Esophagus muscularis mucosa (tissue), 4 donors: ENCODE measurements at regions not wholly inside any gene's neighbourhood (a gene's known extent, or its start where the extent isn't known, plus 50 kb on each side); places are given as distances from the start of the nearest gene placed in this dataset.

ENCODE experiments used
- DNase-seq: peaks from one replicate; pipeline ENCODE4 v3.0.0-alpha.2; 2017; ENCODE audit errors: extremely low spot score
- H3K27ac ChIP-seq, 4 donors: fragments of 200-600 bp; sonication (generic); replicated peaks in 1 of 4; 1 replicate in 3 of 4; 2 replicates in 1 of 4; pipeline ENCODE4 v1.5.1; 2016 to 2019; ENCODE audit warnings: mild to moderate bottlenecking in 1 of 4
- H3K27me3 ChIP-seq, 4 donors: fragments of 200-600 bp; sonication (generic); one replicate each; pipeline versions ENCODE4 v1.5.1 to v1.6.0; 2016 to 2019
- H3K36me3 ChIP-seq, 4 donors: fragments of 200-600 bp; sonication (generic); one replicate each; pipeline ENCODE4 v1.5.1; 2016 to 2019
- H3K4me1 ChIP-seq, 4 donors: fragments of 200-600 bp; sonication (generic); one replicate each; pipeline ENCODE4 v1.5.1; 2016 to 2019
- H3K4me3 ChIP-seq, 4 donors: fragments of 200-600 bp; sonication (generic); 1 replicate in 2 of 4; 2 replicates in 2 of 4; pipeline ENCODE4 v1.5.1; 2016 to 2019; ENCODE audit warnings: mild to moderate bottlenecking in 4 of 4, moderate library complexity in 1 of 4
- H3K9me3 ChIP-seq, 4 donors: fragments of 200-600 bp; sonication (generic); 1 replicate in 3 of 4; 2 replicates in 1 of 4; pipeline ENCODE4 v1.5.1; 2016 to 2019
- EP300 ChIP-seq: sonication (generic); formaldehyde crosslinking; IDR thresholded peaks from one replicate; pipeline ENCODE4 v1.6.1; 2017; ENCODE audit warnings: antibody characterized with exemption
- POLR2A ChIP-seq: fragments of 450-650 bp; IDR thresholded peaks from one replicate; pipeline ENCODE4 v1.6.1; 2017; ENCODE audit warnings: antibody characterized with exemption, moderate library complexity, mild to moderate bottlenecking, low read depth
- POLR2AphosphoS5 ChIP-seq, 2 donors: sonication (generic); formaldehyde crosslinking; IDR thresholded peaks; one replicate each; pipeline ENCODE4 v1.6.1; 2017; ENCODE audit warnings: antibody characterized with exemption in 2 of 2
- WGBS: methylation state at CpG from one replicate; pipeline ENCODE4 v1.1.5; 2018; 5-methylcytosine and 5-hydroxymethylcytosine counted together
- intact Hi-C: fragments of 100-400 bp; cut with DNase I; formaldehyde crosslinking; loops from one replicate; pipeline ENCODE4 v1.15.1; 2023
- TF ChIP-seq, protein P1 (sequence below), 3 experiments: fragments of 200-600 bp in 2 of 3; fragments of 450-650 bp in 1 of 3; sonication (generic) in 2 of 3; IDR thresholded peaks; one replicate each; pipeline ENCODE4 v1.5.1; 2017 to 2019; ENCODE audit warnings: antibody characterized with exemption in 3 of 3, mild to moderate bottlenecking in 2 of 3, moderate library complexity in 1 of 3

GRCh38 chr9:99699396-99699795, 122.3 kb upstream of the NR4A3 start:
- H3K36me3 ChIP-seq = no peaks in the 10 kb centered on the region
- 95% methylated on average over 3 of the region's 3 CpGs for WGBS
- no peak for DNase-seq
- no peaks in the 10 kb centered on the region for H3K27me3 ChIP-seq
- no peak overlapping the region for H3K4me3 ChIP-seq
- peaks cover 0 to 7% (median 3%) of the 10 kb centered on the region in 4 donors for H3K9me3 ChIP-seq
- TF ChIP-seq, protein P1, sequence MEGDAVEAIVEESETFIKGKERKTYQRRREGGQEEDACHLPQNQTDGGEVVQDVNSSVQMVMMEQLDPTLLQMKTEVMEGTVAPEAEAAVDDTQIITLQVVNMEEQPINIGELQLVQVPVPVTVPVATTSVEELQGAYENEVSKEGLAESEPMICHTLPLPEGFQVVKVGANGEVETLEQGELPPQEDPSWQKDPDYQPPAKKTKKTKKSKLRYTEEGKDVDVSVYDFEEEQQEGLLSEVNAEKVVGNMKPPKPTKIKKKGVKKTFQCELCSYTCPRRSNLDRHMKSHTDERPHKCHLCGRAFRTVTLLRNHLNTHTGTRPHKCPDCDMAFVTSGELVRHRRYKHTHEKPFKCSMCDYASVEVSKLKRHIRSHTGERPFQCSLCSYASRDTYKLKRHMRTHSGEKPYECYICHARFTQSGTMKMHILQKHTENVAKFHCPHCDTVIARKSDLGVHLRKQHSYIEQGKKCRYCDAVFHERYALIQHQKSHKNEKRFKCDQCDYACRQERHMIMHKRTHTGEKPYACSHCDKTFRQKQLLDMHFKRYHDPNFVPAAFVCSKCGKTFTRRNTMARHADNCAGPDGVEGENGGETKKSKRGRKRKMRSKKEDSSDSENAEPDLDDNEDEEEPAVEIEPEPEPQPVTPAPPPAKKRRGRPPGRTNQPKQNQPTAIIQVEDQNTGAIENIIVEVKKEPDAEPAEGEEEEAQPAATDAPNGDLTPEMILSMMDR (IDR thresholded peaks at IDR 0.05) = no peak
- TF ChIP-seq POLR2AphosphoS5 (IDR thresholded peaks at IDR 0.05) = no peak
- TF ChIP-seq EP300 = no peak
- TF ChIP-seq POLR2A = no peak
- no peaks in the 10 kb centered on the region for H3K4me1 ChIP-seq
- intact Hi-C loops = no loop called here
- H3K27ac ChIP-seq = no peak overlapping the region

DNA sequence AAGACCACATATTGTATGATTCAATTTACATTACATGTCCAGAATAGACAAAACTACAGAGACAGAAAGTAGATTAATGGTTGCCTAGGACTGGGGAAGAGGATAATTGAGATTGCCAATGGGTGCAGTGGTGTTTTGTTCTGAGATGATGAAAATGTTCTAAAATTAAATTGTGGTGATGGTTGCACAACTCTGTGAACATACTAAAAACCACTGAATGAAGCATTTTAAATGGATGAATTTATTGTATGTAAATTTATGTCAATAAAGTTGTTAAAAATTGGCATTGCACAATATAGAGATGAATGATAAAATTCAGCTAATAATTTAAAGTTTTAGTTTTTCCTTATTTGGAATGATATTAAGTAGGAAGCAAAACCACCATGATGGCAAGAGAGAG, 109.5 kb upstream of the NR4A3 start:
- no peak for DNase-seq
- intact Hi-C loops = no loop called here
- no peak overlapping the region for H3K27ac ChIP-seq
- H3K9me3 ChIP-seq = no peaks in the 10 kb centered on the region
- H3K27me3 ChIP-seq = no peaks in the 10 kb centered on the region
- no peaks in the 10 kb centered on the region for H3K36me3 ChIP-seq
- no peak overlapping the region for H3K4me3 ChIP-seq
- H3K4me1 ChIP-seq = no peaks in the 10 kb centered on the region
- TF ChIP-seq POLR2A (no peak), EP300 (no peak), POLR2AphosphoS5 (IDR thresholded peaks at IDR 0.05) (no peak)

GRCh38 chr9:99713838-99714306, 107.8 kb upstream of the NR4A3 start:
- Histone ChIP-seq H3K4me3 (no peak overlapping the region), H3K27me3 (no peaks in the 10 kb centered on the region), H3K27ac (no peak overlapping the region), H3K4me1 (no peaks in the 10 kb centered on the region), H3K36me3 (no peaks in the 10 kb centered on the region), H3K9me3 (no peaks in the 10 kb centered on the region)
- DNase-seq = no peak
- 95% methylated on average over 3 of the region's 3 CpGs for WGBS
- intact Hi-C loops = no loop called here
- TF ChIP-seq EP300 (no peak), POLR2AphosphoS5 (IDR thresholded peaks at IDR 0.05) (no peak), POLR2A (no peak)
- TF ChIP-seq, protein P1 (IDR thresholded peaks at IDR 0.05) = no peak

DNA sequence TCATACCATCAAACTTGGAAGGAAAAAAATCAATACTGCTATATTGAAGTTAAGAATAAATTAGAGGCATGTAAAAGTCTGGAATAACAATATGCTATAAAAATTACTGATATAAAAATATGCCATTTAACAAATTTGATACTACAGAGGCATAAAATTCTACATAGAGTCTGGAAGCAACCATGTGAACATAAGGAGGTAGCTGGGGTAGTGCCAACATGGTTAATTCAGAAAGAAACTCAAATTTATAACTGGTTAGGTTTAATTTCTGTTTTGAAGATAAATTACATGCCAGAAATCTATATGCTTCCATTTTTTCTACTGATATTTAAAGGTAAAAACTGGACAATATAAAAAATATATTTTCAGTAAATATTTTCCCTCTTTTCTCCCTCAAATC, 103.1 kb upstream of the NR4A3 start:
- no peak for DNase-seq
- no peaks in the 10 kb centered on the region for H3K9me3 ChIP-seq
- no peaks in the 10 kb centered on the region for H3K27me3 ChIP-seq
- no peak overlapping the region for H3K4me3 ChIP-seq
- TF ChIP-seq POLR2A (no peak), POLR2AphosphoS5 (IDR thresholded peaks at IDR 0.05) (no peak), EP300 (no peak)
- TF ChIP-seq, protein P1 (IDR thresholded peaks at IDR 0.05) = no peak
- no peak overlapping the region for H3K27ac ChIP-seq
- no peaks in the 10 kb centered on the region for H3K36me3 ChIP-seq
- intact Hi-C loops = no loop called here
- H3K4me1 ChIP-seq = peaks cover 0 to 7% (median 0%) of the 10 kb centered on the region in 4 donors

DNA sequence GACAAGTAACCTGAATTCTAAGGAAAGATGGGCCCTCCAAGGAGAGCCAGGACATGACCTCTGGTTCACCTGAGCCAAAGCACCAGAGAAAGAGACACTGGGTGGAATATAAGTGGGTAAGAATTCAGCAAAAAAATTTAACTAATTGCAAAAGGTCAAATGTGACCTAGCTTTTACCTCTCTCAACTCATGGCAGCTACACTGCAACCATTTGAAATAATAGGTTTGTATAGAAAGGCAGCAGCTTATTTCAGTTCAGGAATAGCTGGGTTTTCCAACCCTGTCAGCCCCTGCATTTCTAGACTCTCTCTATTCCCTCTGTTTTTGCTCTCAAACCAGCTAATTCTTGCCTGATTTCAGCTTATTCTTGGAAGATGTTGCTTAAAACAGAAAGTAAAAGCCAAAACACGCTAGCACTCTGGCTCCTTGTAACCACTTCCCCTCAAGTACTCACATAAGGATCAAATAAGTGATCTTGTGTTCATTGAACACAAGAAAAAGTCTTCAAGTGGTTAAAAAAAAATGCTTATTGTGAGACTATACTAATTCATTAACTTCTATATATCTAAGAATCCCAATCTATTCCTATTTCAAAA, 101.1 kb upstream of the NR4A3 start:
- Histone ChIP-seq H3K36me3 (no peaks in the 10 kb centered on the region), H3K27me3 (no peaks in the 10 kb centered on the region), H3K4me1 (peaks cover 0 to 7% (median 0%) of the 10 kb centered on the region in 4 donors), H3K9me3 (no peaks in the 10 kb centered on the region), H3K27ac (peak overlapping the region in 2 of 4 donors; percentile 24 to 29), H3K4me3 (peak overlapping the region; percentile 8 to 38 (median 16))
- TF ChIP-seq EP300 (no peak), POLR2A (no peak), POLR2AphosphoS5 (IDR thresholded peaks at IDR 0.05) (no peak)
- TF ChIP-seq, protein P1 (IDR thresholded peaks at IDR 0.05) = no peak
- WGBS = 43% methylated on average over 1 of the region's 1 CpG
- no peak for DNase-seq
- intact Hi-C loops = no loop called here
